Body of pancreas (tissue), 4 donors: ENCODE measurements at regions not wholly inside any gene's neighbourhood (a gene's known extent, or its start where the extent isn't known, plus 50 kb on each side); places are given as distances from the start of the nearest gene placed in this dataset.

Source experiments
- POLR2A ChIP-seq, 3 donors: fragments of 450-650 bp; IDR thresholded peaks; one replicate each; pipeline ENCODE4 v1.6.1; 2016; ENCODE audit warnings: antibody characterized with exemption in 3 of 3, mild to moderate bottlenecking in 2 of 3
- TF ChIP-seq, protein P1 (sequence below), 7 experiments: fragments of 450-650 bp in 4 of 7; fragments of 200-600 bp in 3 of 7; sonication (generic) in 3 of 7; IDR thresholded peaks; one replicate each; pipeline ENCODE4 v1.5.1; 2016 to 2019; ENCODE audit warnings: antibody characterized with exemption in 7 of 7

DNA sequence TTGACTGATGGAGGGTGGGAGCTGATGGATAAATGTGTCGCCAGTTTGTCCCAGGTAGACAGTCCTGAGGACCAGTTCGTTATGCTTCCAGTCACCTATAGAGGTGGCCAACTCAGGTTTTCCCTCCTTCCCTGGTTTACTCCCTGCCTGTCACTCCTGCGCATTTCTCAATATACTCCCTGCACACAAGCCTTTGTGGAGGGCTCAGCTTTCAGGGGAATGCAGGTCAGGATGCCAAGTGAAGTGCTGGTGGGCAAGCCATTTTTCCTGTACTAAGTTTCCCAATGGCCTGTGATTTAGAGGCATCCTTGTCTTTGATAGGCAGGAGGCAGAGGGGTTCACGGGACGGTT is 473.5 kb upstream of the ZMIZ1 start:
- TF ChIP-seq, protein P1, sequence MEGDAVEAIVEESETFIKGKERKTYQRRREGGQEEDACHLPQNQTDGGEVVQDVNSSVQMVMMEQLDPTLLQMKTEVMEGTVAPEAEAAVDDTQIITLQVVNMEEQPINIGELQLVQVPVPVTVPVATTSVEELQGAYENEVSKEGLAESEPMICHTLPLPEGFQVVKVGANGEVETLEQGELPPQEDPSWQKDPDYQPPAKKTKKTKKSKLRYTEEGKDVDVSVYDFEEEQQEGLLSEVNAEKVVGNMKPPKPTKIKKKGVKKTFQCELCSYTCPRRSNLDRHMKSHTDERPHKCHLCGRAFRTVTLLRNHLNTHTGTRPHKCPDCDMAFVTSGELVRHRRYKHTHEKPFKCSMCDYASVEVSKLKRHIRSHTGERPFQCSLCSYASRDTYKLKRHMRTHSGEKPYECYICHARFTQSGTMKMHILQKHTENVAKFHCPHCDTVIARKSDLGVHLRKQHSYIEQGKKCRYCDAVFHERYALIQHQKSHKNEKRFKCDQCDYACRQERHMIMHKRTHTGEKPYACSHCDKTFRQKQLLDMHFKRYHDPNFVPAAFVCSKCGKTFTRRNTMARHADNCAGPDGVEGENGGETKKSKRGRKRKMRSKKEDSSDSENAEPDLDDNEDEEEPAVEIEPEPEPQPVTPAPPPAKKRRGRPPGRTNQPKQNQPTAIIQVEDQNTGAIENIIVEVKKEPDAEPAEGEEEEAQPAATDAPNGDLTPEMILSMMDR (IDR thresholded peaks at IDR 0.05) = no peak
- no peak for TF ChIP-seq POLR2A (IDR thresholded peaks at IDR 0.05)
